NB4 (cell line): ENCODE measurements at regions not wholly inside any gene's neighbourhood (a gene's known extent, or its start where the extent isn't known, plus 50 kb on each side); places are given as distances from the start of the nearest gene placed in this dataset.

Source experiments
- MYC ChIP-seq: IDR thresholded peaks from 2 replicates; pipeline ENCODE4 v1.6.1; 2011; ENCODE audit warnings: low read depth, low read length
- POLR2A ChIP-seq: IDR thresholded peaks from 2 replicates; pipeline ENCODE4 v1.6.1; 2011; ENCODE audit warnings: mild to moderate bottlenecking; ENCODE audit not compliant: insufficient read length; ENCODE audit errors: extremely low read depth
- TF ChIP-seq, protein P1 (sequence below): IDR thresholded peaks from one replicate; pipeline ENCODE4 v1.5.1; 2012; ENCODE audit warnings: low read depth, low read length
- TF ChIP-seq, protein P2 (sequence below): IDR thresholded peaks from 2 replicates; pipeline ENCODE4 v1.6.1; 2011; ENCODE audit warnings: low read depth, low read length

DNA sequence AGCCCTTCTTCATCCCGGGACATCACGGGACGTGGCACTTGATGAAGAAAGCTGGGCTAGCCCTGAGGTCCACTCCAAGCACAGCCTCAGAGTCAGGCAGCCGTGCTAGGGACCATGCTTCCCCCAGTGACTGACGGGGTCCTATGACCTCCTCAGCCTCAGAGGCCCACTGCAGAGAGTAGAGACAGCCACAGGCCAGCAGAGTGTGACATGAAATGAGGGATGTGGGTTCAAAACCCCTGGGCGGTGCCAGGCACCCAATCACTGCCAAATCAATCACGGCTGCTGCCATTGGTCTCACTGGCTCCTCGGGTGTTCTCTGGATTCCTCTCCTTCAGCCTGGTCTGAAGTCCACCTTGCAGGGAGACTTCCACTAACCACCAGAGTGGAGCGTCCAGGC lies 197.7 kb upstream of the CDH4 start:
- TF ChIP-seq, protein P1, sequence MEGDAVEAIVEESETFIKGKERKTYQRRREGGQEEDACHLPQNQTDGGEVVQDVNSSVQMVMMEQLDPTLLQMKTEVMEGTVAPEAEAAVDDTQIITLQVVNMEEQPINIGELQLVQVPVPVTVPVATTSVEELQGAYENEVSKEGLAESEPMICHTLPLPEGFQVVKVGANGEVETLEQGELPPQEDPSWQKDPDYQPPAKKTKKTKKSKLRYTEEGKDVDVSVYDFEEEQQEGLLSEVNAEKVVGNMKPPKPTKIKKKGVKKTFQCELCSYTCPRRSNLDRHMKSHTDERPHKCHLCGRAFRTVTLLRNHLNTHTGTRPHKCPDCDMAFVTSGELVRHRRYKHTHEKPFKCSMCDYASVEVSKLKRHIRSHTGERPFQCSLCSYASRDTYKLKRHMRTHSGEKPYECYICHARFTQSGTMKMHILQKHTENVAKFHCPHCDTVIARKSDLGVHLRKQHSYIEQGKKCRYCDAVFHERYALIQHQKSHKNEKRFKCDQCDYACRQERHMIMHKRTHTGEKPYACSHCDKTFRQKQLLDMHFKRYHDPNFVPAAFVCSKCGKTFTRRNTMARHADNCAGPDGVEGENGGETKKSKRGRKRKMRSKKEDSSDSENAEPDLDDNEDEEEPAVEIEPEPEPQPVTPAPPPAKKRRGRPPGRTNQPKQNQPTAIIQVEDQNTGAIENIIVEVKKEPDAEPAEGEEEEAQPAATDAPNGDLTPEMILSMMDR = no peak
- TF ChIP-seq POLR2A (no peak), MYC (no peak)
- TF ChIP-seq, protein P2, sequence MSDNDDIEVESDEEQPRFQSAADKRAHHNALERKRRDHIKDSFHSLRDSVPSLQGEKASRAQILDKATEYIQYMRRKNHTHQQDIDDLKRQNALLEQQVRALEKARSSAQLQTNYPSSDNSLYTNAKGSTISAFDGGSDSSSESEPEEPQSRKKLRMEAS = no peak
